ENCODE measurements at regions not wholly inside any gene's neighbourhood (a gene's known extent, or its start where the extent isn't known, plus 50 kb on each side); places are given as distances from the start of the nearest gene placed in this dataset.

GRCh38 chr6:14827354-14827753, 418.5 kb upstream of the JARID2 start:
- no peak for DNase-seq (ENCODE audit: low spot score)
- Histone ChIP-seq H3F3A (replicated peaks; ENCODE audit: low read depth) (peaks cover 25% of the 10 kb centered on the region; the same call in 1 of the 2 replicates), H3K9me2 (ENCODE audit: insufficient read depth) (peaks cover 10% of the 10 kb centered on the region; the same call in 1 of the 2 replicates), H2AFZ (no peak overlapping the region), H3K4me3 (no peak overlapping the region), H3K27ac (ENCODE audit: low read depth) (no peak overlapping the region), H3K27me3 (ENCODE audit: insufficient read depth) (no peaks in the 10 kb centered on the region), H3K4me1 (ENCODE audit: insufficient read depth) (peaks cover 48% of the 10 kb centered on the region), H4K20me1 (replicated peaks; ENCODE audit: insufficient read depth) (no peaks in the 10 kb centered on the region), H3K36me3 (ENCODE audit: insufficient read depth) (no peaks in the 10 kb centered on the region), H3K4me2 (no peak overlapping the region), H3K79me2 (replicated peaks; ENCODE audit: insufficient read depth) (no peaks in the 10 kb centered on the region)
- Mint-ChIP-seq H3K4me3 (no peak overlapping the region), H3K27ac (no peak overlapping the region), H3K36me3 (ENCODE audit: low read depth) (no peaks in the 10 kb centered on the region; the same call in 2 of the 3 replicates), H3K27me3 (ENCODE audit: insufficient read depth, low read depth, poor library complexity) (peaks cover 19% of the 10 kb centered on the region), H3K9me3 (no peaks in the 10 kb centered on the region; the same call in 2 of the 3 replicates), H3K4me1 (peaks cover 69% of the 10 kb centered on the region)
- no peak for TF ChIP-seq ZNF462 (CRISPR knock-in tag; IDR thresholded peaks at IDR 0.05)
- TF ChIP-seq NANOG (IDR thresholded peaks at IDR 0.05; ENCODE audit: borderline replicate concordance), result no peak
- TF ChIP-seq ZNF114 (CRISPR knock-in tag; IDR thresholded peaks at IDR 0.05), result no peak
- TF ChIP-seq REST (IDR thresholded peaks at IDR 0.05; ENCODE audit: unreplicated experiment), result no peak
- no peak for ATAC-seq
